Middle frontal gyrus (tissue), 1 donor: ENCODE measurements at regions not wholly inside any gene's neighbourhood (a gene's known extent, or its start where the extent isn't known, plus 50 kb on each side); places are given as distances from the start of the nearest gene placed in this dataset.
"Not testable (repeated sequence)": the region's sequence is repeated elsewhere in the genome, so short reads cannot be mapped to it uniquely, and the experiment has no call there.

Source experiments
- DNase-seq: peaks from one replicate; pipeline ENCODE4 v3.0.0-alpha.2; 2015; ENCODE audit warnings: low spot score; ENCODE audit errors: extremely low spot score

DNA sequence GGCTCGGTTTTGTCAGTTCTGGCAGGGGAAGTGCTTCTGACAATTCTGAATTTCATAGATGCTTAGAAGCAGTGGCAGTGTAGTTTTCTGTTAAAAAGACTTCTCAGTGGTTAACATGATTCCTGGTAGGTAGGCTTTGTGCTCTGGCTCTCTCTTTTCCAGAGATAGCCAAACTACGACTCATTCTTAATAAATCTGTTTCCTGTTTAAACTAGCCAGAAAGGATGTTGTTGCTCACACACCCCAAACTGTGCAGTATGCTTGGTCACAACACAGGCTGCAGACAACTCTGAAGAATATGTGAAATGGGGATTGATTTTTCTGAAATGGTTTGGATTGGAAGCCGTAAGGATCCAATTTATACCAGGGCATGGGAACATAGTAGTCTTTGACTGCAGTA, 711.5 kb downstream of the PCDH17 start:
- no peak for DNase-seq

DNA sequence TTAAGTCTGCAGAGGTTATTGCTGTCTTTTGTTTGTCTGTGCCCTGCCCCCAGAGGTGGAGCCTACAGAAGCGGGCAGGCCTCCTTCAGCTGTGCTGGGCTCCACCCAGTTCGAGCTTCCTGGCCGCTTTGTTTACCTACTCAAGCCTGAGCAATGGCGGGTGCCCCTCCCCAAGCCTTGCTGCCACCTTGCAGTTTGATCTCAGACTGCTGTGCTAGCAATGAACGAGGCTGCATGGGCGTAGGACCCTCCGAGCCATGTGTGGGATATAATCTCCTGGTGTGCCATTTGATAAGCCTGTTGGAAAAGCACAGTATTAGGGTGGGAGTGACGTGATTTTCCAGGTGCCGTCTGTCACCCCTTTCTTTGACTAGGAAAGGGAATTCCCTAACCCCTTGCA, 720.6 kb downstream of the PCDH17 start:
- DNase-seq = not testable (repeated sequence)

DNA sequence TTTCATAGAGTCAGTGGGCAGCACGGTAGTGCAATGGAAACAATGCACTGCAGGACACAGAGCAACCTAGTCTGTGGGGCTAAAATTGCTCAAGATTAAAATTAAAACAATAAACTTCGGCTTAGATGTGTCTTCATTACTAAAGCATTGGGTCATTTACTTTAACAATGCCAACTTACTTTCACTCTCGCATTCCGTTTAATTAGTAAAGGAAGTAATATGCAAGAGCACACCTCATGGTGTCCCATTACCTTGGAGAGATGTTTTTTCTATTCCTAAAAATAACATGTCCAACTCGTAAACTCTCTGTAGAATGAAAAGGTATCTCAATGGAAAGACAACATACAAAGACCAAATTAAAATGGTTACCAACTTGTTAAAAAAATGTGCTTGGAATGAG, 738.4 kb downstream of the PCDH17 start:
- no peak for DNase-seq

DNA sequence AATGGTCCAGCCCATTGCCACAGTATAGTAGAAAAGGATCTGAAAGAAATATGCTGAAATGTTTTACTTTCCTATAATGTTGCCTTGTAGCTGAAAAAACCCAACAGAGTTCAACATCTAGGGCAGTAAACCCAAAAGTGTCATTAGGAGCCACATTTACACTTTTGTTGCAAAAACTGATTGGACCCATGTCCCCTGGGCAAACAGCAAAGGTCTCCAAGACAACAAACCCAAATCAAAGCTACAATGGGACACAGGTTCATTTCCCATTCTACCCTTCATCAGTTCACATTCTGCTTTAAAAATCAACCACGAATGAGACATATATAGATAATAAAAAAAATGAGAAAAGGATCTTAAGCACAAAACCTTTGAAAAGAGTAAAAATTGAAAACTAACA, 744.8 kb downstream of the PCDH17 start:
- no peak for DNase-seq

DNA sequence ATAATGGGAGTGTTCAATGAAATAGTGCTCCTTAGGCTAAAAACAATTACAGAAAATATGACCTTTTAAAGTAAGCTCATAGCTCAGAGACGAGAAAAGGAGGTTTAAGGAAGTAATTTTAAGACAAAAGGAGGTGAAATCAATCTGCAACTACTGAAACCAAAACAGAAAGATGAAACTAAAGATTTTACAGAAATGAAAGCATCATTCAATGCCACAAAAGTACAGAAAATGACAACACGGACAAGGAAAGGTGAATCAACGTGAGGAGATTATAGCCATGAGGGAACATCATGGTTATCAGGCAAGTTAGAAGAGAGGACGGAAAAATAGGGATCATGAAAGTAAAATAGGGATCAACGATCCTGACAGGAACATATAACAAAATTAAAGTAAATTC, 745.2 kb downstream of the PCDH17 start:
- DNase-seq = no peak

DNA sequence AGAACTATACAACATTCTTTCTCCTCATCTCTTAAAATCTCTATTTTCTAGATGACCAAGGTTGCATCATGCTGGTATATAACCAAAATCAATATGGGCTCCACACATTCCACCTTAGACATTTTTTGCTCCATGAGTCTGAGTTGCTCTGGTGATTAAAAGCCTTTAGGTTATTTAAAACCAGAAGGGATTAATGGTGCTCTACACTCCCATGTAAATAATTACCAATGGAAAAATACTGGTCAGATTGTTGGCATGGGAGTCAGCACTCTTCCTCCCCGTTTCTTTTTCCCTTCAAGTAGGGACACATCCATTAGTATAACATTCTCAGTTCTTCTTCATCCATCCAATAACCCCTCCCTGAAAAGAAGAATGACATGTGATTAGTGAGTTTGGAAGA, 747.7 kb downstream of the PCDH17 start:
- no peak for DNase-seq

GRCh38 chr13:58385336-58385735, 753.8 kb downstream of the PCDH17 start:
- DNase-seq = not testable (repeated sequence)

- DNase-seq = no peak
Measured at GRCh38 chr13:58397596-58398387, 766.2 kb downstream of the PCDH17 start.

- DNase-seq = no peak
Measured at GRCh38 chr13:58399263-58399662, 767.7 kb downstream of the PCDH17 start.

GRCh38 chr13:58406545-58406944, 775.0 kb downstream of the PCDH17 start:
- no peak for DNase-seq

DNA sequence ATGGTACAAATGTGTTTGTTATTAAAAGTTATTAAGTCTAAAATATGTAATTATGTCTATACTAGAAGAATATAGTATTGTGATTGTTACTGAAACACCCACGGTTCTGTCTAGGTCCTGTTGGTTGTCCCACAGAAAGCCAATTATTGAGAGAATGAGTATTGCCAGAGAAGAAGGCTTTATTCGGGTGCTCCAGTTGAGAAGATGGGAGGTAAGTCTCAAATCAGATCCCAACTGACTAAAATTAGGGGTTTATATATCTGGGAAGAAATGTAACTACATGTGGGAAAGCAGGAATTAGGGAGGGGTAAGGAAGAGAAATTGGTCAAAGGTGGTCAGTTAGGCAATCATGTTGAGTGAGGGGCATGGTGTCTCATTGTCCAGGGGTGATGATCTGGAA, 798.4 kb downstream of the PCDH17 start:
- no peak for DNase-seq

DNA sequence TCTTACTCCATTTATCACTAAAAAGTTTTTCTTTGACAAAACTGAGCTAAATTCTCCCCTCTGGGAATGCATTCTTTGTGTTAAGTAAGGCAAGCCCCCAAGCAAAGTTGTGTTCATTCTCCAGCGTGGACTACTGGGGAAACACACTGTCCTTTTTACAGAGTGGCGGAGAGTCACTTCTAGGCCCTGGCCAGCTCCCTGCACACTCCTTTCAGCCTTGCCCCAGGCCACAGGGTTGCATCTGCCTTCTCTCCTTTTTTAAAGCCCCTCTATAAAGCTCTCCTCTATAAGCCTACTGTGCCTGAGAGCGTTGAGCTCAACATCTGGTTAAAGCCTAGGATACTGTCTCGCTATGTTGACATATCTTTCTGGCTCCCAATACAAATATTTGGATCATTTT, 803.4 kb downstream of the PCDH17 start:
- DNase-seq = no peak

DNA sequence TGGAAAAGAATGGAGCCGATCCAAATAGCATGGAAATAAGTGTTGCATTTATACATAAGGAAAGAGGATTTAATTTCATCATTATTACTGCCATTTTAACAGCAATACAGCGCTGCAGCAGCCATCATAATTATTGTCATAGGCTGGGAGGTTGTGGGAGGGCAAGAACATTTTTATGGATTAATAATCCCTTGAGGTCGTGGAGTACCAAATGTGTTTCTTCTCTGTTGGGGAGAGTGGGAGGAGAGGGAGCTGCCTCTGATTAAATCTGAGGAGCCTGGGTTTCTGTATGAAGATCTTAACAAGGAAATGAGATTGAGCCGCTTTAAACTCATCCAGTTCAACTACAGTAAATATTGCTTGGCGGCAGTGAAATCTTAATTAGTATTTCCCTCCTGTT, 805.9 kb downstream of the PCDH17 start:
- DNase-seq = no peak

DNA sequence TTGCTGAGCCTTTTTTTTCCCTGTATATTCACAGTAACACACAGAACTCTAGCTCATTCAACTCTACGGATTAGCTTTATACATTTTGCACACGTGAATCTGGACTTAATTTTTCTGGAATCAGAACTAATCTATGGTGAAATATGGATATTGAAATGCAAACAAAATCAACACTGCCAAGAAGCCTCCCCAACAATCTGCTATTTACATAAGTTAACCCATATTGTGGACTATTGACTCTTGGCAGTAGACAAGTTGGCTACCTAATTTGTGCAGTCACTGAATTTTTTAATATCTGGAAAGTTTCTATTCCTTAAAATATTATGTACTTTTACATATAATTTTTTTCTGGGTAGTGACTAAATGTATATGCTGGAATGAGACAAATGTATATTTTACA, 815.4 kb downstream of the PCDH17 start:
- no peak for DNase-seq

- DNase-seq = no peak
Measured at GRCh38 chr13:58452123-58452623, 820.6 kb downstream of the PCDH17 start.

- no peak for DNase-seq
Measured at GRCh38 chr13:58455094-58455493, 823.5 kb downstream of the PCDH17 start.

DNA sequence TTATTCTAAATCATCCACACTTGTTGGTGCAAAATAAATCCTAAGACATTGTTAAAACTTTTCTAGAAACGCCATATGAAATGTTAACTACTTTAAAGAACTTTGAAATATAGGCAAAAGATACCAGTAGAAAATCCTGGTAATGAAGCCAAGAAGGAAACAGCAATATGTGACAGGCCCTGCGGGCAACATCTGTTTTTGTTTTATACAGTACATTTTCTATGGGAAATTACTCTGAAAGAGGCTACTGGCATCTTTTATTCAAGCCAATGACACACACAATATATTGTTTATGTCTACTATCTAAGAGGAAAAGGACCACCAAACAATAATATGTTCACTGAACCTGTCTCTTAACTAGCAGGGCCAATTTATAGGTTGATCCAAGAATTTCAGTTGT, 829.7 kb downstream of the PCDH17 start:
- DNase-seq = no peak

- DNase-seq = no peak
Measured at GRCh38 chr13:58463841-58464240, 832.3 kb downstream of the PCDH17 start.

- DNase-seq = no peak
Measured at GRCh38 chr13:58467176-58467575, 835.6 kb downstream of the PCDH17 start.

GRCh38 chr13:58472483-58472882, 840.9 kb downstream of the PCDH17 start:
- no peak for DNase-seq

DNA sequence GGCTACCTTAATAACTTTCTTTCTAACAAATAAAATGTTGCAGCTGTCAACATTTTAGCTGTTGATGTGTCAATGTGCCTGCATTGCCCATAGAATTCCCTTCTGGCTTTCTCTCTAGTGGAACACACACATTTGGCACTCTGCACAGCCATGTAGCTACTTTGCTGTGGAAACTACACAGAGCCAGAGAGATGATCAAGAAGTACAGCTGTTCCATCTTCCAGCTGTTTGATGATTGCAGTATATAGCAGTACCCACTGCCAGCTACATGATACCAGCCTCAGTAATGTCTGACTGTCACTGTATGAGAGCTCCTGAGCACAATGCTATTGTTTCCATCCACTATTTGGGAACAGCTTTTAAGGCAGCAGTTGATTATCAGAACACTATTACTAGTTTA, 843.0 kb downstream of the PCDH17 start:
- DNase-seq = no peak

DNA sequence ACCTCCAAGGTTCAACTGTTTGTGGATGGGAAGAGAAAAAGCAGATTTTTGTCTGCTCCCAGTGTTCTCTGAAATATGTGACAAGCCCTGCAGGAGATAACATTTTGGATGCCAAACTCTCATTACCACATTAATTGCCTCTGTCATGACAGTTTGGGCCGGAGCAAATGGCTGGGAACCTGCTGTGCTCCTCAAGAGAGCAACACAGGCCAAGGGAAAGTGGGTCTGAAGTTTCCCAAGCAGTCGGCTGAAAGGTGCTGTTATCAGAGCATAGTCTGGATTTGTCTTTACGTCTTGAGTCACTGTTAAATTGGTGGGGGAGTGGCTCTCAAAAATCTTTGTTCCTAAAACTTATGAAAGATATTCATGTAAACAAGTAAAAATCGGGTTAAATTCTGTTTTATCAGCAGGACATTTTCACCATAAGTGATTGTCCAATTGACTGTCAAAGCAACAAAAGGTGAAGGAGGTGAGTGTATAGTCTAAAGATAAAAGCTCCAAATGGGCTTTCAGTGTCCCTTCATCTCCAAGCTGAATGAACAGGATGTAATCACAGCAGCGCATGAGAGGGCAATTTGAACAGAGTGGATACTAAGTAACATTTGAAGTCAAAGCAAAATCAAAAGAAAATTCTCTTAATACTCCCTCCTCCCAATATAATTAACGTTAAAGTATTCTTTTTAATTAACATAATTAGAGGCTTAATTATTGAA, 844.8 kb downstream of the PCDH17 start:
- DNase-seq = no peak

DNA sequence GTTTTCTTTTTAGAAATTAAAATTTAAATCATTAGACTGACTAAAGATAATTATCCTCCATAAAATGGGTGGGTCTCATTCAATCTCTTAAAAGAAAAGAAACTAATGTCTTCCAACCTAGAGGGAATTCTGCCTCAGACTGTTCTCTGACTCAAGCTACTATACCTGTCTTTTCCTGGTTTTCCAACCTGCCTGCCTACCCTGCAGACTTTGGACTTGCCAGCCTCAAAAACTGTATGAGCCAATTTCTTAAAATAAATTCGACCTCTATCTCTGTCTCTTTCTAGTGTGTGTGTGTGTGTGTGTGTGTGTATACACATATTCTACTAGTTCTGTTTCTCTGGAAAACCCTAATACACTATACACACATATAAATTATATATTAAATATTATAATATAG, 847.3 kb downstream of the PCDH17 start:
- DNase-seq = no peak
